ENCODE measurements at regions not wholly inside any gene's neighbourhood (a gene's known extent, or its start where the extent isn't known, plus 50 kb on each side); places are given as distances from the start of the nearest gene placed in this dataset.

GRCh38 chr6:28586962-28587745 lies 61.5 kb downstream of the GPX5 start:
- TF ChIP-seq CTCF (IDR thresholded peaks at IDR 0.05; ENCODE audit: poor library complexity) (no peak), EZH2 (IDR thresholded peaks at IDR 0.05; ENCODE audit: borderline replicate concordance) (no peak), EZH2phosphoT487 (IDR thresholded peaks at IDR 0.05; ENCODE audit: low read depth, severe bottlenecking, unreplicated experiment) (no peak)

All from hepatocyte (in vitro differentiated cells).